GM23338 (cell line): ENCODE measurements at regions not wholly inside any gene's neighbourhood (a gene's known extent, or its start where the extent isn't known, plus 50 kb on each side); places are given as distances from the start of the nearest gene placed in this dataset.

Experiments
- ATAC-seq: fragments of 200-7000 bp; cut with Tn5 transposase; 3 replicates; pipeline ENCODE4 v1.9.1; 2020
- DNase-seq: peaks from one replicate; pipeline ENCODE4 v3.0.0-alpha.2; 2015; ENCODE audit warnings: low spot score
- H2AFZ ChIP-seq: fragments of 200-600 bp; sonication (generic); 2 replicates; pipeline ENCODE4 v1.8.0; 2016; ENCODE audit warnings: antibody characterized with exemption, mild to moderate bottlenecking, moderate library complexity
- H3F3A ChIP-seq: fragments of 200-600 bp; sonication (generic); replicated peaks from 2 replicates; pipeline ENCODE4 v1.8.0; 2017; ENCODE audit warnings: antibody characterized with exemption, mixed run types, low read depth
- H3K27ac ChIP-seq: fragments of 200-600 bp; sonication (generic); 2 replicates; pipeline ENCODE4 v1.6.1; 2016; ENCODE audit warnings: low read depth
- H3K27me3 ChIP-seq: fragments of 200-600 bp; sonication (generic); 2 replicates; pipeline ENCODE4 v1.8.0; 2016; ENCODE audit warnings: mild to moderate bottlenecking, mixed run types, moderate library complexity; ENCODE audit not compliant: insufficient read depth
- H3K36me3 ChIP-seq: fragments of 200-600 bp; sonication (generic); 2 replicates; pipeline ENCODE4 v1.8.0; 2016; ENCODE audit warnings: mild to moderate bottlenecking; ENCODE audit not compliant: insufficient read depth
- H3K4me1 ChIP-seq: fragments of 200-600 bp; sonication (generic); 2 replicates; pipeline ENCODE4 v1.8.0; 2016; ENCODE audit warnings: mild to moderate bottlenecking, moderate library complexity; ENCODE audit not compliant: insufficient read depth
- H3K4me2 ChIP-seq: fragments of 200-600 bp; sonication (generic); 2 replicates; pipeline ENCODE4 v1.7.1; 2017; ENCODE audit warnings: mixed run types
- H3K4me3 ChIP-seq: fragments of 200-600 bp; sonication (generic); 2 replicates; pipeline ENCODE4 v1.6.1; 2016; ENCODE audit warnings: mixed run types
- H3K79me2 ChIP-seq: fragments of 200-600 bp; sonication (generic); replicated peaks from 2 replicates; pipeline ENCODE4 v1.8.0; 2017; ENCODE audit warnings: mild to moderate bottlenecking; ENCODE audit not compliant: insufficient read depth
- H3K9me2 ChIP-seq: fragments of 200-600 bp; sonication (generic); 2 replicates; pipeline ENCODE4 v1.8.0; 2017; ENCODE audit not compliant: insufficient read depth
- H4K20me1 ChIP-seq: fragments of 200-600 bp; sonication (generic); replicated peaks from 2 replicates; pipeline ENCODE4 v1.8.0; 2017; ENCODE audit warnings: mild to moderate bottlenecking; ENCODE audit not compliant: insufficient read depth
- H3K27ac Mint-ChIP-seq: 2 replicates; pipeline ENCODE4 v1.8.0; 2020; ENCODE audit warnings: inconsistent platforms, mild to moderate bottlenecking, moderate library complexity, mixed read lengths
- H3K27me3 Mint-ChIP-seq: 3 replicates; pipeline ENCODE4 v1.8.0; 2022; ENCODE audit warnings: low read depth, mild to moderate bottlenecking, moderate library complexity, mixed read lengths, inconsistent platforms; ENCODE audit not compliant: insufficient read depth, poor library complexity
- H3K36me3 Mint-ChIP-seq: 3 replicates; pipeline ENCODE4 v1.8.0; 2021; ENCODE audit warnings: low read depth, mild to moderate bottlenecking, inconsistent platforms, moderate library complexity, mixed read lengths
- H3K4me1 Mint-ChIP-seq: 3 replicates; pipeline ENCODE4 v1.8.0; 2020; ENCODE audit warnings: mild to moderate bottlenecking, inconsistent platforms, mixed read lengths
- H3K4me3 Mint-ChIP-seq: 3 replicates; pipeline ENCODE4 v1.8.0; 2021; ENCODE audit warnings: moderate library complexity, mild to moderate bottlenecking, inconsistent platforms, mixed read lengths
- H3K9me3 Mint-ChIP-seq: 3 replicates; pipeline ENCODE4 v1.8.0; 2020; ENCODE audit warnings: moderate library complexity, mild to moderate bottlenecking, inconsistent platforms, mixed read lengths
- CTCF ChIP-seq, 2 experiments: fragments of 200-600 bp in 1 of 2; sonication (generic) in 1 of 2; conservative IDR thresholded peaks; 2 replicates each; pipeline versions ENCODE4 v1.5.1 to v1.6.1; 2016 to 2017; ENCODE audit warnings: antibody characterized with exemption in 2 of 2, low read depth in 2 of 2, mild to moderate bottlenecking in 2 of 2, moderate library complexity in 1 of 2
- STAT1 ChIP-seq: IDR thresholded peaks from one replicate; pipeline ENCODE4 v1.6.1; 2016; ENCODE audit warnings: antibody characterized with exemption; ENCODE audit not compliant: unreplicated experiment
- TF ChIP-seq, protein P1 (sequence below): fragments of 250-450 bp; sonication (Bioruptor Pico); IDR thresholded peaks from 2 replicates; pipeline ENCODE4 v1.5.0; 2020; ENCODE audit warnings: mild to moderate bottlenecking, moderate library complexity
- TF ChIP-seq, protein P2 (sequence below): IDR thresholded peaks from one replicate; pipeline ENCODE4 v1.6.1; 2018; ENCODE audit warnings: antibody characterized with exemption; ENCODE audit not compliant: unreplicated experiment
- TF ChIP-seq, protein P3 (sequence below): IDR thresholded peaks from 2 replicates; pipeline ENCODE4 v1.6.1; 2016; ENCODE audit warnings: antibody characterized with exemption

GRCh38 chrX:6832619-6833018 lies 297.7 kb upstream of the VCX3A start:
- Mint-ChIP-seq H3K4me3 (no peak overlapping the region), H3K27me3 (no peaks in the 10 kb centered on the region), H3K9me3 (no peaks in the 10 kb centered on the region), H3K36me3 (no peaks in the 10 kb centered on the region; the same call in 1 of the 3 replicates), H3K27ac (no peak overlapping the region), H3K4me1 (peaks cover 4% of the 10 kb centered on the region; the same call in 2 of the 3 replicates)
- H4K20me1 ChIP-seq, result no peaks in the 10 kb centered on the region
- H3K9me2 ChIP-seq, result no peaks in the 10 kb centered on the region
- H3K36me3 ChIP-seq, result no peaks in the 10 kb centered on the region
- ATAC-seq, result no peak
- TF ChIP-seq STAT1, result no peak
- TF ChIP-seq, protein P1, sequence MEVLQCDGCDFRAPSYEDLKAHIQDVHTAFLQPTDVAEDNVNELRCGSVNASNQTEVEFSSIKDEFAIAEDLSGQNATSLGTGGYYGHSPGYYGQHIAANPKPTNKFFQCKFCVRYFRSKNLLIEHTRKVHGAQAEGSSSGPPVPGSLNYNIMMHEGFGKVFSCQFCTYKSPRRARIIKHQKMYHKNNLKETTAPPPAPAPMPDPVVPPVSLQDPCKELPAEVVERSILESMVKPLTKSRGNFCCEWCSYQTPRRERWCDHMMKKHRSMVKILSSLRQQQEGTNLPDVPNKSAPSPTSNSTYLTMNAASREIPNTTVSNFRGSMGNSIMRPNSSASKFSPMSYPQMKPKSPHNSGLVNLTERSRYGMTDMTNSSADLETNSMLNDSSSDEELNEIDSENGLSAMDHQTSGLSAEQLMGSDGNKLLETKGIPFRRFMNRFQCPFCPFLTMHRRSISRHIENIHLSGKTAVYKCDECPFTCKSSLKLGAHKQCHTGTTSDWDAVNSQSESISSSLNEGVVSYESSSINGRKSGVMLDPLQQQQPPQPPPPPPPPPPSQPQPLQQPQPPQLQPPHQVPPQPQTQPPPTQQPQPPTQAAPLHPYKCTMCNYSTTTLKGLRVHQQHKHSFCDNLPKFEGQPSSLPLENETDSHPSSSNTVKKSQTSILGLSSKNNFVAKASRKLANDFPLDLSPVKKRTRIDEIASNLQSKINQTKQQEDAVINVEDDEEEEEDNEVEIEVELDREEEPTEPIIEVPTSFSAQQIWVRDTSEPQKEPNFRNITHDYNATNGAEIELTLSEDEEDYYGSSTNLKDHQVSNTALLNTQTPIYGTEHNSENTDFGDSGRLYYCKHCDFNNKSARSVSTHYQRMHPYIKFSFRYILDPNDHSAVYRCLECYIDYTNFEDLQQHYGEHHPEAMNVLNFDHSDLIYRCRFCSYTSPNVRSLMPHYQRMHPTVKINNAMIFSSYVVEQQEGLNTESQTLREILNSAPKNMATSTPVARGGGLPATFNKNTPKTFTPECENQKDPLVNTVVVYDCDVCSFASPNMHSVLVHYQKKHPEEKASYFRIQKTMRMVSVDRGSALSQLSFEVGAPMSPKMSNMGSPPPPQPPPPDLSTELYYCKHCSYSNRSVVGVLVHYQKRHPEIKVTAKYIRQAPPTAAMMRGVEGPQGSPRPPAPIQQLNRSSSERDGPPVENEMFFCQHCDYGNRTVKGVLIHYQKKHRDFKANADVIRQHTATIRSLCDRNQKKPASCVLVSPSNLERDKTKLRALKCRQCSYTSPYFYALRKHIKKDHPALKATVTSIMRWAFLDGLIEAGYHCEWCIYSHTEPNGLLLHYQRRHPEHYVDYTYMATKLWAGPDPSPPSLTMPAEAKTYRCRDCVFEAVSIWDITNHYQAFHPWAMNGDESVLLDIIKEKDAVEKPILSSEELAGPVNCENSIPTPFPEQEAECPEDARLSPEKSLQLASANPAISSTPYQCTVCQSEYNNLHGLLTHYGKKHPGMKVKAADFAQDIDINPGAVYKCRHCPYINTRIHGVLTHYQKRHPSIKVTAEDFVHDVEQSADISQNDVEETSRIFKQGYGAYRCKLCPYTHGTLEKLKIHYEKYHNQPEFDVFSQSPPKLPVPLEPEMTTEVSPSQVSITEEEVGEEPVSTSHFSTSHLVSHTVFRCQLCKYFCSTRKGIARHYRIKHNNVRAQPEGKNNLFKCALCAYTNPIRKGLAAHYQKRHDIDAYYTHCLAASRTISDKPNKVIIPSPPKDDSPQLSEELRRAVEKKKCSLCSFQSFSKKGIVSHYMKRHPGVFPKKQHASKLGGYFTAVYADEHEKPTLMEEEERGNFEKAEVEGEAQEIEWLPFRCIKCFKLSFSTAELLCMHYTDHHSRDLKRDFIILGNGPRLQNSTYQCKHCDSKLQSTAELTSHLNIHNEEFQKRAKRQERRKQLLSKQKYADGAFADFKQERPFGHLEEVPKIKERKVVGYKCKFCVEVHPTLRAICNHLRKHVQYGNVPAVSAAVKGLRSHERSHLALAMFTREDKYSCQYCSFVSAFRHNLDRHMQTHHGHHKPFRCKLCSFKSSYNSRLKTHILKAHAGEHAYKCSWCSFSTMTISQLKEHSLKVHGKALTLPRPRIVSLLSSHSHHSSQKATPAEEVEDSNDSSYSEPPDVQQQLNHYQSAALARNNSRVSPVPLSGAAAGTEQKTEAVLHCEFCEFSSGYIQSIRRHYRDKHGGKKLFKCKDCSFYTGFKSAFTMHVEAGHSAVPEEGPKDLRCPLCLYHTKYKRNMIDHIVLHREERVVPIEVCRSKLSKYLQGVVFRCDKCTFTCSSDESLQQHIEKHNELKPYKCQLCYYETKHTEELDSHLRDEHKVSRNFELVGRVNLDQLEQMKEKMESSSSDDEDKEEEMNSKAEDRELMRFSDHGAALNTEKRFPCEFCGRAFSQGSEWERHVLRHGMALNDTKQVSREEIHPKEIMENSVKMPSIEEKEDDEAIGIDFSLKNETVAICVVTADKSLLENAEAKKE (CRISPR knock-in tag), result no peak
- TF ChIP-seq, protein P2, sequence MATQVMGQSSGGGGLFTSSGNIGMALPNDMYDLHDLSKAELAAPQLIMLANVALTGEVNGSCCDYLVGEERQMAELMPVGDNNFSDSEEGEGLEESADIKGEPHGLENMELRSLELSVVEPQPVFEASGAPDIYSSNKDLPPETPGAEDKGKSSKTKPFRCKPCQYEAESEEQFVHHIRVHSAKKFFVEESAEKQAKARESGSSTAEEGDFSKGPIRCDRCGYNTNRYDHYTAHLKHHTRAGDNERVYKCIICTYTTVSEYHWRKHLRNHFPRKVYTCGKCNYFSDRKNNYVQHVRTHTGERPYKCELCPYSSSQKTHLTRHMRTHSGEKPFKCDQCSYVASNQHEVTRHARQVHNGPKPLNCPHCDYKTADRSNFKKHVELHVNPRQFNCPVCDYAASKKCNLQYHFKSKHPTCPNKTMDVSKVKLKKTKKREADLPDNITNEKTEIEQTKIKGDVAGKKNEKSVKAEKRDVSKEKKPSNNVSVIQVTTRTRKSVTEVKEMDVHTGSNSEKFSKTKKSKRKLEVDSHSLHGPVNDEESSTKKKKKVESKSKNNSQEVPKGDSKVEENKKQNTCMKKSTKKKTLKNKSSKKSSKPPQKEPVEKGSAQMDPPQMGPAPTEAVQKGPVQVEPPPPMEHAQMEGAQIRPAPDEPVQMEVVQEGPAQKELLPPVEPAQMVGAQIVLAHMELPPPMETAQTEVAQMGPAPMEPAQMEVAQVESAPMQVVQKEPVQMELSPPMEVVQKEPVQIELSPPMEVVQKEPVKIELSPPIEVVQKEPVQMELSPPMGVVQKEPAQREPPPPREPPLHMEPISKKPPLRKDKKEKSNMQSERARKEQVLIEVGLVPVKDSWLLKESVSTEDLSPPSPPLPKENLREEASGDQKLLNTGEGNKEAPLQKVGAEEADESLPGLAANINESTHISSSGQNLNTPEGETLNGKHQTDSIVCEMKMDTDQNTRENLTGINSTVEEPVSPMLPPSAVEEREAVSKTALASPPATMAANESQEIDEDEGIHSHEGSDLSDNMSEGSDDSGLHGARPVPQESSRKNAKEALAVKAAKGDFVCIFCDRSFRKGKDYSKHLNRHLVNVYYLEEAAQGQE, result no peak
- no peak for TF ChIP-seq CTCF (conservative IDR thresholded peaks at IDR 0.05; ENCODE audit: low read depth in 2 of 2)
- TF ChIP-seq, protein P3, sequence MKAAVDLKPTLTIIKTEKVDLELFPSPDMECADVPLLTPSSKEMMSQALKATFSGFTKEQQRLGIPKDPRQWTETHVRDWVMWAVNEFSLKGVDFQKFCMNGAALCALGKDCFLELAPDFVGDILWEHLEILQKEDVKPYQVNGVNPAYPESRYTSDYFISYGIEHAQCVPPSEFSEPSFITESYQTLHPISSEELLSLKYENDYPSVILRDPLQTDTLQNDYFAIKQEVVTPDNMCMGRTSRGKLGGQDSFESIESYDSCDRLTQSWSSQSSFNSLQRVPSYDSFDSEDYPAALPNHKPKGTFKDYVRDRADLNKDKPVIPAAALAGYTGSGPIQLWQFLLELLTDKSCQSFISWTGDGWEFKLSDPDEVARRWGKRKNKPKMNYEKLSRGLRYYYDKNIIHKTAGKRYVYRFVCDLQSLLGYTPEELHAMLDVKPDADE, result no peak
- no peak for DNase-seq
- no peak overlapping the region for H3K27ac ChIP-seq
- H3K4me3 ChIP-seq, result no peak overlapping the region
- no peak overlapping the region for H2AFZ ChIP-seq
- H3K79me2 ChIP-seq, result no peaks in the 10 kb centered on the region
- H3K4me1 ChIP-seq, result no peaks in the 10 kb centered on the region
- no peaks in the 10 kb centered on the region for H3F3A ChIP-seq
- no peaks in the 10 kb centered on the region for H3K27me3 ChIP-seq
- no peak overlapping the region for H3K4me2 ChIP-seq
